OCI-LY3 (cell line): ENCODE measurements at regions not wholly inside any gene's neighbourhood (a gene's known extent, or its start where the extent isn't known, plus 50 kb on each side); places are given as distances from the start of the nearest gene placed in this dataset.

Source experiments
- EZH2phosphoT487 ChIP-seq: fragments of 200-600 bp; shearing (Covaris generic); IDR thresholded peaks from 2 replicates; pipeline ENCODE4 v1.6.1; 2018; ENCODE audit warnings: antibody characterized with exemption, mixed run types, low read depth
- TF ChIP-seq, protein P1 (sequence below): fragments of 200-600, 300-600 bp; sonication (generic); IDR thresholded peaks from 2 replicates; pipeline ENCODE4 v1.5.1; 2014; ENCODE audit warnings: antibody characterized with exemption, low read length, low read depth

DNA sequence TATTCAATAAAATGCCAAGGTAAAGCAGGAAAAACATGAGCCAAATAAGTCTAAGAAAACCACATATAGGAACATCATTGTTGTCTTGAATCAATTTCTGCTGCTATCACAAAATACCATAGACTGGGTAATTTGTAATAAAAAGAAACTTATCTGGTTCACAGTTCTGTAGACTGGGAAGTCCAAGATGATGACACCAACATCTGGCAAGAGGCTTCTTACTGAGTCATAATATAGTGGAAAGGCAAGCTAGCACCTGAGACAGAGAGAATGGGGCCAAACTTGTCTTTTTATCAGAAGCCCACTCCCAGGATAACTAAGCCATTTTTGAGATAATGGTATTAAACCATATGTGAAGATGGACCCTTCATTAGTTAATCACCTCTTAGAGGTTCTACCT, 975.9 kb downstream of the FLRT2 start:
- TF ChIP-seq, protein P1, sequence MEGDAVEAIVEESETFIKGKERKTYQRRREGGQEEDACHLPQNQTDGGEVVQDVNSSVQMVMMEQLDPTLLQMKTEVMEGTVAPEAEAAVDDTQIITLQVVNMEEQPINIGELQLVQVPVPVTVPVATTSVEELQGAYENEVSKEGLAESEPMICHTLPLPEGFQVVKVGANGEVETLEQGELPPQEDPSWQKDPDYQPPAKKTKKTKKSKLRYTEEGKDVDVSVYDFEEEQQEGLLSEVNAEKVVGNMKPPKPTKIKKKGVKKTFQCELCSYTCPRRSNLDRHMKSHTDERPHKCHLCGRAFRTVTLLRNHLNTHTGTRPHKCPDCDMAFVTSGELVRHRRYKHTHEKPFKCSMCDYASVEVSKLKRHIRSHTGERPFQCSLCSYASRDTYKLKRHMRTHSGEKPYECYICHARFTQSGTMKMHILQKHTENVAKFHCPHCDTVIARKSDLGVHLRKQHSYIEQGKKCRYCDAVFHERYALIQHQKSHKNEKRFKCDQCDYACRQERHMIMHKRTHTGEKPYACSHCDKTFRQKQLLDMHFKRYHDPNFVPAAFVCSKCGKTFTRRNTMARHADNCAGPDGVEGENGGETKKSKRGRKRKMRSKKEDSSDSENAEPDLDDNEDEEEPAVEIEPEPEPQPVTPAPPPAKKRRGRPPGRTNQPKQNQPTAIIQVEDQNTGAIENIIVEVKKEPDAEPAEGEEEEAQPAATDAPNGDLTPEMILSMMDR = no peak
- no peak for TF ChIP-seq EZH2phosphoT487
